Caco-2 (cell line): ENCODE measurements at regions not wholly inside any gene's neighbourhood (a gene's known extent, or its start where the extent isn't known, plus 50 kb on each side); places are given as distances from the start of the nearest gene placed in this dataset.

Experiments used
- BruUV-seq: library from RNA; stranded (reverse); fragments of 400-500 nt; replicated peaks from 2 replicates; lab custom pipeline; 2021; lab: Mats Ljungman, UMichigan
- CTCF ChIA-PET: fragments of 300-600 bp; sonication (Branson Sonifier 250); formaldehyde crosslinking; loops from one replicate; lab custom pipeline; 2022; ENCODE audit warnings: antibody characterized with exemption; lab: Charles Lee
- POLR2A ChIA-PET: fragments of 300-600 bp; sonication (Branson Sonifier 250); formaldehyde crosslinking; loops from one replicate; lab custom pipeline; 2022; ENCODE audit warnings: antibody characterized with exemption; lab: Charles Lee
- DNase-seq, 2 experiments: peaks; one replicate each; pipeline versions ENCODE4 v3.0.0 to v3.0.0-alpha.2; 2020 to 2022
- H3K27me3 ChIP-seq: replicated peaks from 2 replicates; pipeline ENCODE4 v1.6.0; 2011; ENCODE audit warnings: low read length; ENCODE audit not compliant: control insufficient read depth, insufficient read depth
- H3K36me3 ChIP-seq: 2 replicates; pipeline ENCODE4 v1.5.1; 2011; ENCODE audit warnings: low read length; ENCODE audit not compliant: control insufficient read depth, insufficient read depth
- H3K4me1 ChIP-seq: fragments of 250-450 bp; sonication (Bioruptor Pico); 2 replicates; pipeline ENCODE4 v1.5.1; 2020; ENCODE audit warnings: mild to moderate bottlenecking
- H3K4me3 ChIP-seq: 2 replicates; pipeline ENCODE4 v1.5.1; 2011; ENCODE audit warnings: low read depth, mild to moderate bottlenecking, control low read depth, low read length
- H3K9me3 ChIP-seq: fragments of 250-450 bp; sonication (Bioruptor Pico); 2 replicates; pipeline ENCODE4 v1.5.1; 2020; ENCODE audit warnings: mild to moderate bottlenecking, moderate library complexity
- H3K27ac Mint-ChIP-seq: one replicate; pipeline ENCODE4 v1.8.0; 2022; ENCODE audit warnings: mixed read lengths; ENCODE audit not compliant: unreplicated experiment
- H3K27me3 Mint-ChIP-seq: one replicate; pipeline ENCODE4 v1.8.0; 2022; ENCODE audit warnings: mixed read lengths; ENCODE audit not compliant: insufficient read depth, unreplicated experiment
- H3K36me3 Mint-ChIP-seq: one replicate; pipeline ENCODE4 v1.8.0; 2022; ENCODE audit warnings: mild to moderate bottlenecking, mixed read lengths; ENCODE audit not compliant: insufficient read depth, unreplicated experiment
- H3K4me1 Mint-ChIP-seq: one replicate; pipeline ENCODE4 v1.8.0; 2022; ENCODE audit warnings: low read depth, mixed read lengths; ENCODE audit not compliant: unreplicated experiment
- H3K4me3 Mint-ChIP-seq: one replicate; pipeline ENCODE4 v1.8.0; 2022; ENCODE audit warnings: mild to moderate bottlenecking, moderate library complexity, mixed read lengths; ENCODE audit not compliant: unreplicated experiment
- H3K9me3 Mint-ChIP-seq: one replicate; pipeline ENCODE4 v1.8.0; 2022; ENCODE audit warnings: mixed read lengths; ENCODE audit not compliant: unreplicated experiment
- intact Hi-C: fragments of 100-400 bp; cut with micrococcal nuclease; formaldehyde crosslinking; loops from one replicate; pipeline ENCODE4 v1.10.0; 2022; ENCODE audit not compliant: unreplicated experiment
- TF ChIP-seq, protein P1 (sequence below), 2 experiments: fragments of 200-600 bp in 1 of 2; IDR thresholded peaks; 1 replicate in 1 of 2; 2 replicates in 1 of 2; pipeline versions ENCODE4 v1.5.1 to v1.8.0; 2011 to 2022; ENCODE audit warnings: antibody characterized with exemption in 1 of 2, control low read depth in 1 of 2, inconsistent platforms in 1 of 2, low read depth in 1 of 2, low read length in 1 of 2, mild to moderate bottlenecking in 1 of 2, moderate library complexity in 1 of 2; ENCODE audit not compliant: insufficient read depth in 1 of 2, severe bottlenecking in 1 of 2, unreplicated experiment in 1 of 2

DNA sequence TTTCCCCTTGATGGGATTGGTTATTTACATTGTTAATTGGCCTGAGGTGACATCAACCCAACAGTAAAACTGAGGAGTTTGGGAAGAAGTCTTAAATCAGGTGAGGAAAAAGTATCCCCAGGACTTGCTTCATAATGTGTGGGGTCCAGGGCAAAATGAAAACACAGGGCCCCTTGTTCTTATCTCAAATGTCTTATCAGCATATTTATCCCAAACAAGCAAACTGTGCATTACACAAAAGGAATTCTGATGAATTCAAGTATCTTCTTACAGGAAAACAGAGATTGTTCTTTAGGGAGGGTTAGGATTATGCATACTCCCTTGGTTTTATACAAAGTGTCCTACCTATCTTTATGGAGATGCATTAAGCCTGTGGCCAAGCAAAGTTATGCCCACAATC lies 178.4 kb downstream of the SPTSSA start:
- Mint-ChIP-seq H3K9me3 (peaks cover 34% of the 10 kb centered on the region), H3K4me3 (no peak overlapping the region)
- CTCF ChIA-PET, result no interaction called here

DNA sequence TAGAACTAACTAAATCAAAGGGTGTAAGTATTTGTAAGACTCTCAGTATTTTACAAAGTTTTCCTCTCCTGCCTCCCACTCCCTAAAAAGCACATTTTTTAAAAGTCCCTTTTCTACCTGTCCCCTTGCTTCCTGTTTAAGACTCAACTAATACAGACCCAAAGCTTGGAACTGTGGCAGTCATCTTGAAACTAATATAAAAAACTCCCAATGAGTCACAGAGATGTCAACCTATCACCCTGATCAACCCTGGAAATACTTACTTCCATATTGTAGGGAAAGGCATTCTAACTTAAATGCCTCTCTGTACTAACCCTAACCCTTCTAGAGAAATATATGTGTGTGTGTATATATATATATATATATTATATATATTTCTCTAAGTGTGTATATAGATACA lies 184.8 kb downstream of the SPTSSA start:
- CTCF ChIA-PET, result no interaction called here
- no TSS peak for BruUV-seq
- Mint-ChIP-seq H3K27me3 (no peaks in the 10 kb centered on the region), H3K4me3 (no peak overlapping the region), H3K27ac (no peak overlapping the region), H3K9me3 (peaks cover 28% of the 10 kb centered on the region), H3K4me1 (no peaks in the 10 kb centered on the region), H3K36me3 (no peaks in the 10 kb centered on the region)
- Histone ChIP-seq H3K4me3 (no peak overlapping the region), H3K27me3 (no peaks in the 10 kb centered on the region), H3K9me3 (peaks cover 8% of the 10 kb centered on the region; the same call in 1 of the 2 replicates), H3K36me3 (no peaks in the 10 kb centered on the region), H3K4me1 (no peaks in the 10 kb centered on the region)
- intact Hi-C loops, result no loop called here
- TF ChIP-seq, protein P1, sequence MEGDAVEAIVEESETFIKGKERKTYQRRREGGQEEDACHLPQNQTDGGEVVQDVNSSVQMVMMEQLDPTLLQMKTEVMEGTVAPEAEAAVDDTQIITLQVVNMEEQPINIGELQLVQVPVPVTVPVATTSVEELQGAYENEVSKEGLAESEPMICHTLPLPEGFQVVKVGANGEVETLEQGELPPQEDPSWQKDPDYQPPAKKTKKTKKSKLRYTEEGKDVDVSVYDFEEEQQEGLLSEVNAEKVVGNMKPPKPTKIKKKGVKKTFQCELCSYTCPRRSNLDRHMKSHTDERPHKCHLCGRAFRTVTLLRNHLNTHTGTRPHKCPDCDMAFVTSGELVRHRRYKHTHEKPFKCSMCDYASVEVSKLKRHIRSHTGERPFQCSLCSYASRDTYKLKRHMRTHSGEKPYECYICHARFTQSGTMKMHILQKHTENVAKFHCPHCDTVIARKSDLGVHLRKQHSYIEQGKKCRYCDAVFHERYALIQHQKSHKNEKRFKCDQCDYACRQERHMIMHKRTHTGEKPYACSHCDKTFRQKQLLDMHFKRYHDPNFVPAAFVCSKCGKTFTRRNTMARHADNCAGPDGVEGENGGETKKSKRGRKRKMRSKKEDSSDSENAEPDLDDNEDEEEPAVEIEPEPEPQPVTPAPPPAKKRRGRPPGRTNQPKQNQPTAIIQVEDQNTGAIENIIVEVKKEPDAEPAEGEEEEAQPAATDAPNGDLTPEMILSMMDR (IDR thresholded peaks at IDR 0.05; ENCODE audit: insufficient read depth in 1 of 2, low read depth in 1 of 2, low read length in 1 of 2, severe bottlenecking in 1 of 2, unreplicated experiment in 1 of 2), result no peak
- no peak for DNase-seq
- POLR2A ChIA-PET, result no interaction called here

More for the DNA sequence above, 178.4 kb downstream of the SPTSSA start:
- BruUV-seq, result no TSS peak
- Mint-ChIP-seq H3K27me3 (no peaks in the 10 kb centered on the region), H3K27ac (no peak overlapping the region), H3K4me1 (no peaks in the 10 kb centered on the region), H3K36me3 (no peaks in the 10 kb centered on the region)
- no peak for DNase-seq
- Histone ChIP-seq H3K36me3 (no peaks in the 10 kb centered on the region), H3K27me3 (no peaks in the 10 kb centered on the region), H3K4me3 (no peak overlapping the region), H3K4me1 (no peaks in the 10 kb centered on the region), H3K9me3 (peaks cover 8% of the 10 kb centered on the region; the same call in 1 of the 2 replicates)
- intact Hi-C loops, result no loop called here
- TF ChIP-seq, protein P1 (IDR thresholded peaks at IDR 0.05; ENCODE audit: insufficient read depth in 1 of 2, low read depth in 1 of 2, low read length in 1 of 2, severe bottlenecking in 1 of 2, unreplicated experiment in 1 of 2), result no peak
- POLR2A ChIA-PET, result no interaction called here

DNA sequence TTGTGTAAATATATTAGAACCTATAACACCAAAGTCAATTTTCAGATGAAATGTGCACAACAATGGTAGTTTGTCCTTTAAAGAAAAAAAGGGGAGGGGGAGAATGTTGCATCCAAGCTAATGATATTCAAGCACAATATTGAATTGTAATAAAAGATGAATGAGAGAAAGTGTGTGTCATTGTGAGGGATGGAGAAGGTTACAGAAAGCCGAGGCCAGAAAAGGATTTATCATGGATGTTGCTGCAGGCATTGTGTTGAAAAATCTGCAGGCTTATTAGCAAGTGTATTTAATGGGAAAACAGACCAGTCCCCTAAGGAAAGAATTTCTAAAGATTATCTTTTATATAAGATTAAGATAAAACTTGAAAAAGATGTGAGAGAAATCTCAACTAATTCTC lies 186.5 kb downstream of the SPTSSA start:
- no peaks in the 10 kb centered on the region; the same call in 1 of the 2 replicates for H3K9me3 ChIP-seq
- CTCF ChIA-PET, result no interaction called here
- no peak overlapping the region for H3K4me3 ChIP-seq
- Mint-ChIP-seq H3K4me1 (no peaks in the 10 kb centered on the region), H3K9me3 (peaks cover 11% of the 10 kb centered on the region), H3K27ac (no peak overlapping the region), H3K4me3 (no peak overlapping the region), H3K36me3 (no peaks in the 10 kb centered on the region), H3K27me3 (no peaks in the 10 kb centered on the region)
- POLR2A ChIA-PET, result no interaction called here
- BruUV-seq, result no TSS peak
- no peaks in the 10 kb centered on the region for H3K27me3 ChIP-seq
- H3K36me3 ChIP-seq, result no peaks in the 10 kb centered on the region
- no peak for DNase-seq
- intact Hi-C loops, result no loop called here
- TF ChIP-seq, protein P1 (IDR thresholded peaks at IDR 0.05; ENCODE audit: insufficient read depth in 1 of 2, low read depth in 1 of 2, low read length in 1 of 2, severe bottlenecking in 1 of 2, unreplicated experiment in 1 of 2), result no peak
- H3K4me1 ChIP-seq, result no peaks in the 10 kb centered on the region
